Ramos (cell line): ENCODE measurements at regions not wholly inside any gene's neighbourhood (a gene's known extent, or its start where the extent isn't known, plus 50 kb on each side); places are given as distances from the start of the nearest gene placed in this dataset.
"Not testable (repeated sequence)": the region's sequence is repeated elsewhere in the genome, so short reads cannot be mapped to it uniquely, and the experiment has no call there.

Experiments used
- in situ Hi-C: fragments of 300-500 bp; cut with MboI; formaldehyde crosslinking; loops from one replicate; pipeline ENCODE4 v1.14.3; 2022; ENCODE audit warnings: low sequenced_read_pairs; ENCODE audit not compliant: unreplicated experiment

GRCh38 chr9:29332789-29333188 lies 1759.5 kb upstream of the C9orf72 start:
- in situ Hi-C loops = no loop called here

DNA sequence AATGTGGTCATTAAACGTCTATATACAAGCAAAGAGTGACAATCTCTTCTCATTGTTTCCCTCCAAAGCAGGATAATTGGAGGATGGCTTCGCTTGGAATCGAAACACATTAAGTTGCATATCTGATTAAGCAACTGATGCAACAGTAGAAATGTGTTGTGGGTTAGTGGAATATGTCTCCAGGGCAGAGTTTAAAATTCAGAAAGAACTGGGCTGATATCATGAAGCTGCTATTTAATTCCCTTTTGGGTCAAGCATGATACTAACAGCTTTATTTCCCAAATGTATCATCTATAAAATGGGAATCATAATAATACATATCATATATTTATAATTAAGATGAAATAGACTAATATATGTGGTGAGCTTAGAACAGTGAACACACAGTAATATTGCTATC lies 1763.0 kb upstream of the C9orf72 start:
- in situ Hi-C loops = no loop called here

GRCh38 chr9:29339387-29339786 lies 1766.1 kb upstream of the C9orf72 start:
- in situ Hi-C loops = no loop called here

DNA sequence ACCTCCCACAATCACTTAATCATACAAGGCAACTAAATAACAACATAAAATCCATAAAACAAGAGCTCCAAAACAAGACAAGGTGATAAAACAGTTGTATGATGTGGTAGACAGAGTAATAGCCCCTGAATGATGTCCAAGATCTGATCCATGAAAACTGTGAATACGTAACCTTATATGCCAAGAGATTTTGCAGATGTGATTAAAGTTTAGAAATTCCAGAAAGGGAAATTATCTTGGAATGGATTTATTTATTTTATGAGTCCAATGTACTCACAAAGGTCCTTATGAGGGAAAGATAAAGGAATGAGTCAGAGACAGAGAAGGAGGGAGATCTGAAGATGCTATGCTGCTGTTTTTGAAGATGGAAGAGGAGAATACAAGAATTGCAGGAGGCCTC lies 1775.7 kb upstream of the C9orf72 start:
- in situ Hi-C loops = no loop called here

GRCh38 chr9:29389421-29389820 lies 1816.1 kb upstream of the C9orf72 start:
- in situ Hi-C loops = no loop called here

- in situ Hi-C loops = no loop called here
Measured at GRCh38 chr9:29390859-29391258, 1817.6 kb upstream of the C9orf72 start.

GRCh38 chr9:29393064-29393463 lies 1819.8 kb upstream of the C9orf72 start:
- in situ Hi-C loops = no loop called here

DNA sequence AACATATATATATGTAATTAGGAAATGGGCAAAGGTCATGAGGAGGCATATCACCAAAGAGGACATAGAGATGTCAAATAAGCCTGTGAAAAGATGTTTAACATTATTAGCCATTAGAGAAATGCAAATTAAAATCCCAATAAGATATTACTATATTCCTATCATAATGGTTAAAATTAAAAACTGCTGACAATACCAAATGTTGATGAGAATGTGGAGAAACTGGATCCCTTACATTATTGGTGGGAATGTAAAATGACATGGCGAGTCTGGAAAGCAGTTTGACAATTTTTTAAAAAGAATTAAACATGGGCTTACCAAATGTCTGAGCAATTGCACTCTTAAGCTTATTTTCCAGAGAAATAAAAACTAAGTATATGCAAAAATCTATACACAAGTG lies 1821.6 kb upstream of the C9orf72 start:
- in situ Hi-C loops = no loop called here

GRCh38 chr9:29397148-29397547 lies 1823.9 kb upstream of the C9orf72 start:
- in situ Hi-C loops = no loop called here

GRCh38 chr9:29416204-29416603 lies 1842.9 kb upstream of the C9orf72 start:
- in situ Hi-C loops = no loop called here

DNA sequence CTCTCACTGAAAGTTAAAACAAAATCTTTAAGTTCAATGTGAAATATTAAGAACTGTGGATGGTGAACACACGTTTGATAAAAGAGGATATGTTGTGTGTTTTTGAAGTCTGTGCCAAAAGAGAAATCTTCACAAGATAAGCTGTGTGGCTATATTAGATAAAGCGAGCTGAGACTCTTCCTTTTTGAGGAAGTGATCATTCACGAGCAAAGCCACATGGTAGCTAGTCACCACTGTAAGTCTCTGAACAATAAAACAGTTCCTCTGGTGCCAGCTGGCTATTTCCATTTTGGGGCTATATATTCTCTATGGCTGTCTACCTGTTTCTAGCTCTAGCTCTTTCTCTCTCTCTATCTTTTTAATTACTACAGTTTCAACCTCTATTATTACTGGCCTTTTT lies 1849.2 kb upstream of the C9orf72 start:
- in situ Hi-C loops = no loop called here

DNA sequence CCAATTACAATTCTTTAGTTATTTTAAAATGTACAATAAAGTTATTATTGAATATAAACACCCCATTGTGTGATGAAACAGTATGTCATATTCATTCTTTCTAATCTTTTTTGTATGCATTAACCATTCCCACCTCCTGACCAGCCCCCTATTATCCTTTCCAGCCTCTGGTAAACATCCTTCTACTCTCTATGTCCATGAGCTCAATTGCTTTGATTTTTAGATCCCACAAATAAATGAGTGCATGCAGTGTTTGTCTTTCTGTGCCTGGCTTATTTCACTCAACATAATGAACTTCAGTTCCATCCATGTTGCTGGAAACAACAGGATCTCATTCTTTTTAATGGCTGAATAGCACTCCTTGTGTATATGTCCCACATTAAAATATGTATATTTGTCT lies 1858.9 kb upstream of the C9orf72 start:
- in situ Hi-C loops = no loop called here

DNA sequence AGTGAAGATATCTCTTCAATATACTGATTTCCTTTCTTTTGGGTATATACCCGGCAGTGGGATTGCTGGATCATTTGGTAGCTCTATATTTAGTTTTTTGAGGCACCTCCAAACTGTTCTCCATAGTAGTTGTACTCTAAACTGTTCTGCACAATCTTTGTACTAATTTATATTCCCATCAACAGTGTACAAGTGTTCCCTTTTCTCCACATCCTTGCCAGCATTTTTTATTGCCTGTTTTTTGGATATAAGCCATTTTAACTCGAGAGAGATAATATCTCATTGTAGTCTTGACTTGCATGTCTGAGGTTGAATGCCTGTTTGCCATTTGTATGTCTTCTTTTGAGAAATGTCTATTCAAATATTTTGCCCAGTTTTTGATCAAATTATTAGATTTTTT lies 1859.4 kb upstream of the C9orf72 start:
- in situ Hi-C loops = not testable (repeated sequence)

GRCh38 chr9:29435368-29435767 lies 1862.1 kb upstream of the C9orf72 start:
- in situ Hi-C loops = no loop called here

GRCh38 chr9:29437526-29437925 lies 1864.2 kb upstream of the C9orf72 start:
- in situ Hi-C loops = no loop called here

GRCh38 chr9:29439961-29440360 lies 1866.7 kb upstream of the C9orf72 start:
- in situ Hi-C loops = no loop called here

DNA sequence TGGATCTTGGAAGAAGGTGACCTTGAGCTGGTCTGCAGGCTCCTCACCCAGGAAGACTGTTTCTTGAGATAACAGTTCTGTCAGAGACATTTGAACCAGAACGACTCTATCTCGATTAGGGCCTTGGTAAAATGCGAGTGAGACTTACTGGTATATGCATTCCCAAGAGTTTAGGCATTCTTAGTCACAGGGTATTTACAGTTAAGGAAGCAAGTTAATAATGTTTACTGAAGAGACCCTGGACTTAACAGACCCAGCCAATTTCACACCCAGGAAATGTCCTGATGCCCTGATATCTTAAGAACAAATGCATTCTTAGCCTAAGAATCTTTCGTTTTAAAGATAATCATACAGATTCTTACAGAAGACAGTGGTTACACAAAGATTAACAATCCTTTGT lies 1867.2 kb upstream of the C9orf72 start:
- in situ Hi-C loops = no loop called here

- in situ Hi-C loops = no loop called here
Measured at GRCh38 chr9:29445751-29446150, 1872.5 kb upstream of the C9orf72 start.

DNA sequence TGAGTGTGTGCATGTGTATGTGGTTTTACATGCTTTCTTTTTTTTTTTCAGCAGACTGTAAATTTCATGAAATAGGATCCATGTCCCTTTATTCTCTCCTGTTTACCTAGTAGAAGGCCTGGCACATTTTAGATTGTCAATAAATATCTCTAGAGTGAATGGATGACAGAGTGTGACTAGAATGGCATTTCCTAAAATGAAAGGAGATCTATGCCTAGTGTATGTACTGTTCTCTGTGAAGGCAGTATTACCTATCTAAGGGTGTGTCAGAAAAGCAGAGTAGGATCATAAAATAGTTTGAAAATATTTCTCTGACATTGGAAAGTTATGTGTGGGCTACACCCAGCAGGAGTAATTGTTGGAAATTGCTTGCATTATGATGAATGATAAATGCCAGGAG lies 1876.0 kb upstream of the C9orf72 start:
- in situ Hi-C loops = no loop called here

- in situ Hi-C loops = not testable (repeated sequence)
Measured at GRCh38 chr9:29450343-29450875, 1877.1 kb upstream of the C9orf72 start.

GRCh38 chr9:29456940-29457339 lies 1883.7 kb upstream of the C9orf72 start:
- in situ Hi-C loops = no loop called here

- in situ Hi-C loops = no loop called here
Measured at GRCh38 chr9:29475471-29475870, 1902.2 kb upstream of the C9orf72 start.

GRCh38 chr9:29511680-29512079 lies 1938.4 kb upstream of the C9orf72 start:
- in situ Hi-C loops = no loop called here
